Heart left ventricle (tissue), 16 donors: ENCODE measurements at regions not wholly inside any gene's neighbourhood (a gene's known extent, or its start where the extent isn't known, plus 50 kb on each side); places are given as distances from the start of the nearest gene placed in this dataset.
"Not testable (repeated sequence)": the region's sequence is repeated elsewhere in the genome, so short reads cannot be mapped to it uniquely, and the experiment has no call there.

Source experiments
- ATAC-seq, 4 donors: fragments of 200-7000 bp; cut with Tn5 transposase; one replicate each; pipeline ENCODE4 v1.9.1; 2020 to 2022; ENCODE audit warnings: moderate library complexity in 4 of 4, mild to moderate bottlenecking in 3 of 4, moderate number of reproducible peaks in 1 of 4
- DNase-seq, 5 donors: peaks; one replicate each; pipeline ENCODE4 v3.0.0-alpha.2; 2020
- H3K27ac ChIP-seq, 12 donors: fragments of 200-600 bp; sonication (generic) in 4 of 12; one replicate each; pipeline versions ENCODE4 v1.5.0 to v1.8.0; 2016 to 2022; ENCODE audit warnings: mild to moderate bottlenecking in 2 of 12
- H3K27me3 ChIP-seq, 9 donors: fragments of 200-600 bp; sonication (generic) in 2 of 9; one replicate each; pipeline versions ENCODE4 v1.5.1 to v1.8.0; 2016 to 2022; ENCODE audit warnings: mild to moderate bottlenecking in 3 of 9
- H3K36me3 ChIP-seq, 9 donors: fragments of 200-600 bp; sonication (generic) in 2 of 9; one replicate each; pipeline versions ENCODE4 v1.5.0 to v1.8.0; 2018 to 2022; ENCODE audit warnings: mild to moderate bottlenecking in 2 of 9
- H3K4me1 ChIP-seq, 12 donors: fragments of 200-600 bp; sonication (generic) in 4 of 12; one replicate each; pipeline versions ENCODE4 v1.5.0 to v1.8.0; 2016 to 2022; ENCODE audit warnings: mild to moderate bottlenecking in 3 of 12
- H3K4me3 ChIP-seq, 12 donors: fragments of 200-600 bp; sonication (generic) in 4 of 12; one replicate each; pipeline versions ENCODE4 v1.5.0 to v1.8.0; 2017 to 2022; ENCODE audit warnings: mild to moderate bottlenecking in 9 of 12, moderate library complexity in 4 of 12
- H3K9me3 ChIP-seq, 12 donors: fragments of 200-600 bp; sonication (generic) in 4 of 12; one replicate each; pipeline versions ENCODE4 v1.5.0 to v1.8.0; 2016 to 2022; ENCODE audit warnings: mild to moderate bottlenecking in 1 of 12
- POLR2A ChIP-seq, 2 donors: fragments of 450-650 bp; IDR thresholded peaks; one replicate each; pipeline ENCODE4 v1.6.1; 2017; ENCODE audit warnings: antibody characterized with exemption in 2 of 2, mild to moderate bottlenecking in 2 of 2, moderate library complexity in 2 of 2
- WGBS, 4 donors: extraction: QIAGEN DNeasy Blood & Tissue Kit in 2 of 4; methylation state at CpG; one replicate each; pipeline versions ENCODE4 v1.1.5 to v1.1.7; 2013 to 2018; 5-methylcytosine and 5-hydroxymethylcytosine counted together
- intact Hi-C, 10 donors: fragments of 100-400 bp; cut with DNase I; formaldehyde crosslinking; loops; one replicate each; pipeline versions ENCODE4 v1.11.1 to v1.14.2; 2022
- TF ChIP-seq, protein P1 (sequence below), 12 donors: fragments of 200-600 bp; sonication (generic) in 4 of 12; IDR thresholded peaks; one replicate each; pipeline versions ENCODE4 v1.5.0 to v1.8.0; 2018 to 2022; ENCODE audit warnings: antibody characterized with exemption in 12 of 12, mild to moderate bottlenecking in 5 of 12
- donor health status: ischemic (EF 13 %, LVEDD 7.1; RV severe dilation, severe dysfunction).
- donor health status: healthy with polysubstance abuse.
- donor health status: DM: no; HTN: yes; CAD: no.
- donor health status: DM: no; HTN: no; CAD: no.
- donor health status: ischemic (EF 25% LVEDD 6.9; RV normal size, moderate dysfunction).
- donor health status: ischemic (EF 25% LVEDD 5.7; RV mildly dilated, moderate dysfunction).
- donor health status: healthy.
- donor health status: DM: yes; HTN: yes; CAD: no.
- donor health status: ischemic (EF 35%, LVEDD 5.7; RV mildly dilated, moderate dysfunction).
- donor health status: nonischemic (EF 11% LVEDD 7.7; RV severe dilation, severe dysfunction).
- donor health status: DM: yes; HTN: yes; CAD: no.
- donor health status: PGD.
- donor health status: ischemic (EF 29% LVEDD 5.4; RV normal size, mild dysfunction).
- donor health status: nonischemic (EF 23%, LVEDD 6.1; RV moderate dilation, normal function).

DNA sequence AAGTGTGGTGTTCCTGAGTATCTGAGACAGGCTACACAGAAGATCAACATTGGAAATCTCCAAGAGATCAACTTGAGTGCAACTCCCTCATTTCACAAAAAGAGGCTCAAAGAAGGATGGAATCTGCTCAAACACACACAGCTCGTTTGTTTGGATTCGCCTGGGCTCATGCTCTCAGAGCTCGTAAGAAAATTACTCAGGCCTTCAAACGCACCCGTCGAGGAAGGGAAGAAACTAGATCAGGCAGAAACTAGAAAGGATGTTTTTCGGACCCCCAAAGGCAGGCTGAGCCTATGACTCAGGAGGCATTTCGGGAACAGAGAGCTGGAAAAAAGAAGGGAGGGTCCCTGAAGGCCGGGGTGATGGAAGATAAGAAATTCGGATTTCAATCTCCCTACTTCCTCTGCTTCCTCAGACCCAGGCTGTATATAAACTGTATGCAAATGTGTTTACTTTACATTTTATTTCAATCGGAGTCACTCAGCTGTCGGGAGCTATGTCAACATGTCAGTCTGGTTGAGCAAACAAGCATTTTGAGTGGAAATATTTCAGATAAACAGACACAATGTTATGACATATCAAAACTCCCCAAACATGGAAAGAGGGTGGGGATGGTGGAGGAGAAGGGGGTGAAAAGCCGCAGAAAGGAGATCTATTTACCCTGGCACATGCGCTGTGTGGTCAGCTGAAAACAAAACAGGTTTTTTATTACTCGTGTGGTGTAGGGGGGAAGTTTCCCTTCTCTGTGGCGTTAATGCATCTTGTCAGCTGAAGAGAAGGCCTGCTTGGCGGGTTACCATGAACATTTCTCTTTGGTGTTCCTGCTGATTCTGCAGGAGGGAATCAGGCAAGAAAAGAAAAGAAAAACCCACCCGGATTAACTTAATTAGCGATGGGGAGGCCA is 129.1 kb upstream of the TBX3 start:
- Histone ChIP-seq H3K9me3 (no peaks in the 10 kb centered on the region), H3K36me3 (no peaks in the 10 kb centered on the region), H3K27me3 (peaks cover 0 to 3% (median 0%) of the 10 kb centered on the region in 9 donors), H3K4me1 (no peaks in the 10 kb centered on the region), H3K27ac (no peak overlapping the region), H3K4me3 (no peak overlapping the region)
- TF ChIP-seq POLR2A (IDR thresholded peaks at IDR 0.05): no peak
- TF ChIP-seq, protein P1, sequence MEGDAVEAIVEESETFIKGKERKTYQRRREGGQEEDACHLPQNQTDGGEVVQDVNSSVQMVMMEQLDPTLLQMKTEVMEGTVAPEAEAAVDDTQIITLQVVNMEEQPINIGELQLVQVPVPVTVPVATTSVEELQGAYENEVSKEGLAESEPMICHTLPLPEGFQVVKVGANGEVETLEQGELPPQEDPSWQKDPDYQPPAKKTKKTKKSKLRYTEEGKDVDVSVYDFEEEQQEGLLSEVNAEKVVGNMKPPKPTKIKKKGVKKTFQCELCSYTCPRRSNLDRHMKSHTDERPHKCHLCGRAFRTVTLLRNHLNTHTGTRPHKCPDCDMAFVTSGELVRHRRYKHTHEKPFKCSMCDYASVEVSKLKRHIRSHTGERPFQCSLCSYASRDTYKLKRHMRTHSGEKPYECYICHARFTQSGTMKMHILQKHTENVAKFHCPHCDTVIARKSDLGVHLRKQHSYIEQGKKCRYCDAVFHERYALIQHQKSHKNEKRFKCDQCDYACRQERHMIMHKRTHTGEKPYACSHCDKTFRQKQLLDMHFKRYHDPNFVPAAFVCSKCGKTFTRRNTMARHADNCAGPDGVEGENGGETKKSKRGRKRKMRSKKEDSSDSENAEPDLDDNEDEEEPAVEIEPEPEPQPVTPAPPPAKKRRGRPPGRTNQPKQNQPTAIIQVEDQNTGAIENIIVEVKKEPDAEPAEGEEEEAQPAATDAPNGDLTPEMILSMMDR (IDR thresholded peaks at IDR 0.05): no peak
- intact Hi-C loops: no loop called here
- ATAC-seq: no peak
- 45 to 60% (median 50%) methylated on average over 19 of the region's 19 CpGs for WGBS, 4 donors
- DNase-seq: no peak

DNA sequence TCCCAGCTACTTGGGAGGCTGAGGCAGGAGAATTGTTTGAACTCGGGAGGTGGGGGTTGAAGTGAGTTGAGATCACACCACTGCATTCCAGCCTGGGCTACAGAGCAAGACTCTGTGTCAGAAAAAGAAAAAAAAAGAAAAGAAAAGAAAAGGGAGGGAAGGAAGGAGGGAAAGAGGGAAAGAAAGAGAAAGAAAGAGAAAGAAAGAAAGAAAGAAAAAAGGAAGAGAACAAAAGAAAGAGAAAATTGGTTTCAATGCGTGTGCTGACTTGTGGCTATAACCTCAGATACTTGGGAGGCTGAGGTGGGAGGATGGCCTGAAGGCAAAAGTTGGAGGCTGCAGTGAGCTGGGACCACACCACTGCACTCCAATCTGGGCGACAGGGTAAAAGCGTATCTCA is 128.4 kb upstream of the TBX3 start:
- ATAC-seq (no peak), DNase-seq (no peak)
- no peak for TF ChIP-seq POLR2A (IDR thresholded peaks at IDR 0.05)
- TF ChIP-seq, protein P1 (IDR thresholded peaks at IDR 0.05): no peak
- Histone ChIP-seq H3K27ac (no peak overlapping the region), H3K36me3 (no peaks in the 10 kb centered on the region), H3K4me3 (no peak overlapping the region), H3K9me3 (no peaks in the 10 kb centered on the region), H3K4me1 (no peaks in the 10 kb centered on the region), H3K27me3 (peaks cover 0 to 3% (median 0%) of the 10 kb centered on the region in 9 donors)
- WGBS, 4 donors: 81 to 95% (median 92%) methylated on average over 4 of the region's 4 CpGs
- intact Hi-C loops: no loop called here

DNA sequence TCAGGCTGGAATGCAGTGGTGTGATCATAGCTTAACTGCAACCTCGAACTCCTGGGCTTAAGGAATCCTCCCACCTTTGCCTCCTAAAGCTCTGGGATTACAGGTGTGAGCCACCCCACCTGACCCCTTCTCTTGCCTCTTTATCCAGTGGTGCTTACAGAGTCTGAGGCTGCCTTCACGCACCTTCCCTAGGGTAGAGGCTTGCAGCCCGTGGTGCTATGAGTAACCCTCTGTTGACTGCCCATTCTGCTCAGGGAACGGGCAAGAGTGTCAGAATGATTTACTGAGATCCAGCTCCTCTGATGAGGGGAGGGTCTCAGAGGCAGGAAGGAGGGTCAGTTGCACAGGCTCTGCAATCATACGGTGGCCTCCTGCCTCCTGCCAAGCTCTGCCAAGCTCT is 125.1 kb upstream of the TBX3 start:
- intact Hi-C loops: no loop called here
- TF ChIP-seq, protein P1 (IDR thresholded peaks at IDR 0.05): no peak
- TF ChIP-seq POLR2A (IDR thresholded peaks at IDR 0.05): no peak
- Histone ChIP-seq H3K4me3 (no peak overlapping the region), H3K36me3 (no peaks in the 10 kb centered on the region), H3K9me3 (no peaks in the 10 kb centered on the region), H3K4me1 (no peaks in the 10 kb centered on the region), H3K27me3 (peaks cover 0 to 3% (median 0%) of the 10 kb centered on the region in 9 donors), H3K27ac (no peak overlapping the region)
- ATAC-seq (no peak), DNase-seq (no peak)
- WGBS, 4 donors: 70 to 78% (median 76%) methylated on average over 5 of the region's 5 CpGs

DNA sequence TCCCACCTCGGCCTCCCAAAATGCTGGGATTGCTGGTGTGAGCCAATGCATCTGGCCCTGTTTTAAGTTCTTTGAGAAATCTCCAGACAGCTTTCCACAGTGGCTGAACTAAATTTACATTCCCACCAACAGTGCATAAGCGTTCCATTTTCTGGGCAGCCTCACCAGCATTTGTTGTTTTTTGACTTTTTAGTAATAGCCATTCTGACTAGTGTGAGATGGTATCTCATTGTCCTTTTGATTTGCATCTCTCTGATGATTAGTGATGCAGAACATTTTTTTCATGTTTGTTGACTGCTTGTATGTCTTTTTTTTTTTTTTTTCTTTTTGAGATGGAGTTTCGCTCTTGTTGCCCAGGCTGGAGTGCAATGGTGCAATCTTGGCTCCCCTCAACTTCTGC is 117.4 kb upstream of the TBX3 start:
- H3K27ac ChIP-seq, DNase-seq, H3K27me3 ChIP-seq, H3K36me3 ChIP-seq, ATAC-seq, H3K9me3 ChIP-seq, H3K4me3 ChIP-seq: not testable (repeated sequence)
- peaks cover 0 to 13% (median 0%) of the 10 kb centered on the region in 12 donors for H3K4me1 ChIP-seq
- 91 to 95% (median 93%) methylated on average over 3 of the region's 3 CpGs for WGBS, 4 donors
- intact Hi-C loops: loop anchor here in 1 of 10 donors (5.0 kb wide), 1 partner anchor 119 kb away; the partner anchor contains the start of gene TBX3

DNA sequence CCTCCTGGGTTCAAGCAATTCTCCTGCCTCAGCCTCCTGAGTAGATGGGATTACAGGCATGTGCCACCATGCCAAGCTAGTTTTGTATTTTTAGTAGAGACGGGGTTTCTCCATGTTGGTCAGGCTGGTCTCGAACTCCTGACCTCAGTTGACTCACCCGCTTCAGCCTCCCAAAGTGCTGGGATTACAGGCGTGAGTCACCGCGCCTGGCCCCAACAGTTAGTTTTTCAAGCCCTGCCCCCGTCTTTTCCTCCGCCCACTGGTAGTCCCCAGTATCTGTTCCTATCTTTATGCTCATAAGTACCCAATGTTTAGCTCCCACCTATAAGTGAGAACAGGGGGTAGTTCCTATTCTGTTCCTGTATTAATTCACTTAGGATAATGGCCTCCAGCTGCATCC is 116.6 kb upstream of the TBX3 start:
- H3K9me3 ChIP-seq, H3K27ac ChIP-seq, DNase-seq, H3K36me3 ChIP-seq, H3K4me3 ChIP-seq, ATAC-seq, H3K27me3 ChIP-seq: not testable (repeated sequence)
- peaks cover 0 to 13% (median 0%) of the 10 kb centered on the region in 12 donors for H3K4me1 ChIP-seq
- intact Hi-C loops: loop anchor here in 1 of 10 donors (5.0 kb wide), 1 partner anchor 118 kb away; the partner anchor contains the start of gene TBX3
- 86 to 89% (median 86%) methylated on average over 7 to 8 of the region's 8 CpGs for WGBS, 4 donors
